Stimulated activated CD4-positive, alpha-beta T cell treated with anti-CD3 and anti-CD28 coated beads, Interleukin-1b, Interleukin-23, amount 100 ng/mL, for 48 hours (primary cell): ENCODE measurements at regions not wholly inside any gene's neighbourhood (a gene's known extent, or its start where the extent isn't known, plus 50 kb on each side); places are given as distances from the start of the nearest gene placed in this dataset.

Experiments used
- DNase-seq: peaks from one replicate; pipeline ENCODE4 v3.0.0-alpha.2; 2020

DNA sequence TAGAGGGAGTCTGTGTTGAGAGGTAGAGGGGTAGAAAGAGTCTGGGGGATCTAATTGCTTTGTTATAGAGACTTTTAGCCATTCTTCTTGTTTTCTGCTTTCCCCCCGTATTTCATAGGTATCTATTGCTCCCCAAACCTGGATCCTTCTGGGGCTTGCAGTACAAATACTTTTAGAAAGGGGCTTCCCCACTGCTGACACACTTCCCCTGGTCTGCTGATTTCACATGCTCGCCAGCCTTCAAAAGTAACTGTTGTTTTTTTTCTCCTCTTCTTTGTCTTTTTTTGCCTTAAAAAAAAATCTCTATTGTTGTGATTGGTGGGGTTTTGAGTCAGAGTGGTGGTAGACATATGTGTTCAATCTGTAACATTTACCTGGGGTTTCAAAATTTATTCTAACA lies 300.6 kb upstream of the AZI2 start:
- DNase-seq, result no peak

DNA sequence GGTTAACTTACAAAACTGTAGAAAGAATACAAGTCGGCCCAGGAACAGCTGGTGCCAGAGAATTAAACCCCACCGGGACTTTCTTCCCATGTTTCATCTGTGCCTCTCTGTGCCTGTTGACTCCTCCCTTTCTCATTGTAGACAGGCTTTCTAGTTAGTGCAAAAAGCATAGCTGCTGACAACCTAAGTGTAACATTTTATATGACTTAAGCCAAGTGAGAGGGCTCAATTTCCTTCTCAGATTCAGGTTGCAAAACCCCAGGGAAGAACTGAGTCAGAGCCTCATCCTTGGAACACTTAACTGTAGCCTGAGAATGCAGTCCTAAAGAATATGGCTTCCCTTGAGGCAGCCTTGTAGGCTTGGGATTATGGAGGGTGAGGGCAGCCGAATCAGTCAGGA lies 302.5 kb upstream of the AZI2 start:
- no peak for DNase-seq

DNA sequence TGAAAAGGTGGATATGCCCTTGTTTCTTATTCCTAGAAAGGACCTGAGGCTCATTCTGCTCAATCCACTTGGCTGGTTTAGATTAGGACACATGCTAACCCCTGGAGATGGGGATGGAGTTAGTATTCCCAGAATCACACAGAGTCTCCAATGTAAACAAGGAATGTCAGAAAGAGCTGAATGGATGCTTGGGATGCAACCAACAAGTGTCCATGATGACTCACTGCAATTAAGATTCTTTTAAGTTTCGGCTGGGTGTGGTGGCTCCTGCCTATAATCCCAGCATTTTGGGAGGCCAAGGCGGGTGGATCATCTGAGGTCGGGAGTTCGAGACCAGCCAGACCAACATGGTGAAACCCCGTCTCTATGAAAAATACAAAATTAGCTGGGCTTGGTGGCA lies 315.5 kb upstream of the AZI2 start:
- no peak for DNase-seq

DNA sequence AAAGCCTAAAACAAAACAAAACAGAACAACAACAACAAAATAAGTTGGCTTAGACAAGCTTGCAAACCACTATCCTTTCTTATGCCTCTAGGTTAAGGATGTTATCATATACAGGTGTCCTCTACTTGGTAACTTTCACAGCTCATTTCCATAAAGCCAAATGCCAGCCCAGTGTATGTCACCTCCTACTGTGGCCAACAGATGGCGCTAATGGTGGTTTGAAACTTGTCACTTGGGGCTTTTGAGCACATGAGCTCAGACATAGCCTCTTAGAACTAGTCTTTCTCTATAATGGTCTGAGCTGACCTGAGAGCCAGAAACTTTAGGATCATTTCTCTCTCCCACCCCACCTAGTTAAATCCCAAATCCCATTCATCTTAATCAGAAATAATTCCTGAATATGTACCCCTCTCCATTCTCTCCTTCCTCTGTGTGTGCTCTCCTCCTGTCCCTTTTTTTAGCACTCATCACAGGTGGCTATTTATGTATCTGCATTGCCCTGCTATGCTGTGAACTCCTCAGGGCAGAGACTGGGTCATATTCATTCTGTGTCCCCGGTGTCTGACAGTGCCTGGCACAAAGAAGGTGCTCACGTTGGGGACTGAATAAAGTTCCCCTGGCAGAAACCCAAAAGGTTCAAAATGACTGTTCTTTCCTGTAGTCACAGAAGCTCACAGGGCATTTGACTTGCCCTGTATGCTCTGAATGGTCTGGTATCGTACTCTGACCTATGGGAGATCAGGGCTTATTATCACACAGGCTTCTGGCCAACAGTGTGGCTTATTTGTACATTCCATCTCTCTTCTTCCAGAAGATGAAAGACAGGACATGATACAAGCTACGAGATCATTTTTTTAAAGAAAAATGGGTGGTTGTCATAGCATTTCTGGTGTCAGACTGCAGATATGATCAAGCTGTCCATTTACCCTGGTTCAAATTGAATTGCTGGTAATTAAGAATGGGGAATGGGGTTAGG lies 319.3 kb upstream of the AZI2 start:
- peak; percentile 60 for DNase-seq

DNA sequence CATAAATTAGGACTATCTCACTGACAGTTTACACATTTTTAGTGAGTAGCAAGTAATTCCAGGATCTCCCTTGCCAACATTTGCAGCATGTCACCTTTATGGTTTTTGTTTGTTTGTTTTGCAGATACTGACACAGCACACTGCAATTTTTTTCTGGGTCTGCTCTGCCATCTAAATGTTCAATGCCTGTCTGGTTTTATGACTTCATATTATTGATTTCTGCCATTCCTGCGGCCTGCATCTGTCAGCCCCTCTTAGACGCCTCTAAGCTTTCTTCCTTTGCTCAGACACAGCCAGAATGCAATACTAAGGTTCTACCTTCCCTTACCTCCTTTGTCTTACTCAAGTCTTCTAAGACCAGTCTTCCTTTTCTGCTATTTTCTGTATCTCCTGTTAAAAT lies 321.2 kb upstream of the AZI2 start:
- DNase-seq, result no peak

- no peak for DNase-seq
Observed at GRCh38 chr3:28672406-28672805, 323.8 kb upstream of the AZI2 start.

GRCh38 chr3:28673446-28673845 lies 324.8 kb upstream of the AZI2 start:
- no peak for DNase-seq

- no peak for DNase-seq
Observed at GRCh38 chr3:28674212-28674611, 325.6 kb upstream of the AZI2 start.

GRCh38 chr3:28677581-28677980 lies 329.0 kb upstream of the AZI2 start:
- no peak for DNase-seq

DNA sequence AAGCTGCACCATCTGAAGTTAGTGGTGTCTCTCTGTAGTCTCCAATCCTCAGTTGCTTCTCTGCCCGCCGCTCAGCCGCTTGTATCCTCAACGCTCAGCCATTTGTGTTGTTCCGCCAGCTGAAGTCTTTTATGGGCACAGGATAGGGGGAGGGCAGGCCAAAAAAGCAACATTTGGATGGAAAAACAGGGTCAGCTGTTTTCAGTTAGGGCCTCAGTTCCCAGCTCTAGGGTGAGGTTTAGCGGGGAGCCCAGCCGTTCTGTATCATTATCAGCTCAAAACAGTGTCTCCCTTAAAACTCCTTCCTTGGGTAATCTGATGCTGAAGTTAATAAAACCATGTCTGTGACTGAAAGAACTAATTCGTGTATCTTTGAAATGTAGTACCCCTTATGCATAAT lies 329.5 kb upstream of the AZI2 start:
- no peak for DNase-seq

- no peak for DNase-seq
Observed at GRCh38 chr3:28680050-28680449, 331.4 kb upstream of the AZI2 start.

DNA sequence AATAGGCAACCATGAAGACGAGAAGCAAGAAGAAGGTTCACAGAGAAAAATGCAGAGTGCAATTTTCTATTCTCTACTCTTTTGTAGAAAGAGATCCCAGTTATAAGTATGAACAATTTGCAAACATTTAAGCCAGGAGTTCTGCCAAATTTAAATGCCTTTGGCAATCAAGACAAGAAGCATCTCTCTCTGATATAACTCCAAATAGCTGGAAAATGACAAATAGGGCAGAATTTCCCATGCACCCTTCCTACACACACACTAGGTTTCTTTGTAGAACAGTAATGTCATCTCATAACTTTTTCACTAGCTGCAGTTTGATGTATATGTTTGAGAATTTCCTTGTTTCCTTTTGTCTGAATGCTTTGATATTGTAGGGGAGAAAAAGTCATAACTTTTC lies 333.5 kb upstream of the AZI2 start:
- DNase-seq, result no peak

DNA sequence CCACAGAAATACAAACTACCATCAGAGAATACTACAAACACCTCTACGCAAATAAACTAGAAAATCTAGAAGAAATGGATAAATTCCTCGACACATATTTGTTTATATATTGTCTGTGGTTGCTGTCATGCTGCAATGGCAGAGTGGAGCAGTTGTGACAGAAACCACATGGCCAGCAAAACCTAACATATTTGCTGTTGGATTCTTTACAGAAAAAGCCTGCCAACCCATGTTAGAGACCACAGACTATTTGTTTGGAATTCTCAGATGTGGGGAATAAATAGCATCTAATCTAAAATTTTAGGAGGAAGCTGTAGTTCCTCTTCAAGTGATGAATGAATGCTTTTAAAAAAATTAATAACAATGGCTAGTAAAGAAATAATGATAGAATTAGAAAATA lies 341.6 kb upstream of the AZI2 start:
- no peak for DNase-seq

DNA sequence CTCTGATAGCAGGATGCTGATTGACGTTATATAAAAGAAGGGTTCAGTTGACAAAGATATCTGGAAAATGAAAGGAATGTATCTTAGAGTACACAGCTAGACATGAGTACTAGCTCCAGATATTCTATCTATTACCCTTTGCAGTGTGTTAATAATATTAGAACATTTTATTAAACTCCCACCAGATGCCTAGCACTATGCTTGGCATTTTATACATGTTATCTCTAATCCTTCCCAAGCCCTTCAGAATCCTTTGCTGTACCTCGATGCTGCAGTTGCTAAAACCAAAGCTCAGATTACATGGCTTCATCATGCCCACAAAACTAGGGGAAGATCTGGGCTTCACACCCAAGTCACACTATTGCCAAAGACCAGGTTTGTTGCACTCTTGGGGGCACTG lies 350.1 kb upstream of the AZI2 start:
- DNase-seq, result no peak

- no peak for DNase-seq
Observed at GRCh38 chr3:28699283-28699682, 350.7 kb upstream of the AZI2 start.

- no peak for DNase-seq
Observed at GRCh38 chr3:28700728-28701127, 352.1 kb upstream of the AZI2 start.

DNA sequence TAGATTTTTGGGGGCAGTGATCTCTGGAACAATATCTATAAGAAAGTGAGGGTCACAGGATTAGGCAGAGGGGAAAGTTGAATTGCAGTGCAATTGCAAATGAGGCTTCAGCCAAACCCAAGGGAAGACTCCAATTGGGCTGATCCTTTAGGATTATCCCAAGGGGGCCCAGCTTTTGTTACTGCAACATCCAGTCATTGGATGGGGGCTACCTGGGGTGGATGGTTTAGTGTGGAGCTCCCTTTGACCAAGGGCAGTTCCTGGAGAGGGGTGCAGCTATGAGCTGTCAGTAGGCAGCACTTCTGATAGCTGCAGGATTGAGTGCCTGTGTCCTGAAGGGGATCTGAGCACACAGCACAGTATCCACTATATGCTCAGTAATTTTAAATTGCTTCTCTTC lies 355.2 kb upstream of the AZI2 start:
- no peak for DNase-seq

- no peak for DNase-seq
Observed at GRCh38 chr3:28711293-28711692, 362.7 kb upstream of the AZI2 start.

DNA sequence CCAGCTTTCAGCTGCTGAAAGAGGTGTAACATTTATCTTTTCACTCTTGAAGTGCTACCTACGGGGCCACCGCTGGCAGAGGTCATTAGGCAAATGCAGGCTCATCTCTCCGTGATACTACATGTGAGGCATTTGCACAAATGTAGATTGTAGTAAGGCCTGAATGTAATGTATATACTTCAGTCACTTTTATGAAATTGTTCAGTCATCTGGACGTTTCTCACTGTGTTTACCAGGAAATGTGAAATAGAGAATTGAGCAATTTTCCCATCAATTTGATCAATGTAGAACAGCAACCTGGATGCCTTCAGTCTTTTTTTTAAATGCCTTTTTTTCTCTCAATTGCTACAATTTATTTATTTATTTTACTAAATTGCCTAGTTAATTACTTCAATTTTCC lies 368.3 kb upstream of the AZI2 start:
- DNase-seq, result no peak

GRCh38 chr3:28718074-28718849 lies 369.6 kb upstream of the AZI2 start:
- no peak for DNase-seq

- peak; percentile 8 for DNase-seq
Observed at GRCh38 chr3:28726840-28727239, 378.2 kb upstream of the AZI2 start.

- no peak for DNase-seq
Observed at GRCh38 chr3:28727307-28727706, 378.7 kb upstream of the AZI2 start.

DNA sequence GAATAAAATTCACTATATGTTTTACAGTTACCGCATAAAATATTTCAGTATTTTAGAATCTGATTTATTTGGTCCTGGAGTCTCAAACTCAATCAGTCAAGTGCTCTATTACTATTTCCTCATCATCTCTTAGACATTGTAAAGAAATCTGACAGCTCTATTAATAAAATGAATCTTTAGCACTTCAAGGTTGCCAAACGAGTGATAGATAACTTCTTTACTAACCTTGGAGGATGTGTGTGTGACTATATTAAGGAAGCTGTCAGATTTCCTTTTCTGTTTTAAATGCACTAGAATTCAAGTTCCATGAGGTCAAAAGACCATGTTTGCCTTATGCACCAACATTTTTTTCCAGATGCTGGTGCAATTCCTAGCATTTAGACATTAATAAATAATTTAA lies 389.8 kb upstream of the AZI2 start:
- DNase-seq, result no peak

DNA sequence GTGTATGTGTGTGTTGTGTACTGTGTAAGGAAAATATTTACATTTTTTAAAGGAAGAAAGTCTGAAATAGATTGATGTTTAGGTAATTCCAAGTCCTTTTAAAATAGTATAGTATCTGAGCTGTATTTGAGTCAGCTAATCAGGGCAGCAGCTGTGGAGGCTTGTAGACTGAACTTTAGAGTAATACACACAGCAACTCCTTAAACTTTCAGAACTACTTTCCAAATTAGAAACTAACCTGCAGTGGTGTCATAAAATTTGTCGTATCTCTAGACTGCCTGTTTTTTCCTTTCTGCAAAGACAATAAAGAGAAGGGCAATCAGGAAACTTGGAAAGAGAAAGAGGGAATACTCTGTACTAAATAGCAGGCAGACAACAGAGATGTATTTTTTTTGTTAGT lies 391.0 kb upstream of the AZI2 start:
- DNase-seq, result no peak
